Loucy (cell line): ENCODE measurements at regions not wholly inside any gene's neighbourhood (a gene's known extent, or its start where the extent isn't known, plus 50 kb on each side); places are given as distances from the start of the nearest gene placed in this dataset.
"Not testable (repeated sequence)": the region's sequence is repeated elsewhere in the genome, so short reads cannot be mapped to it uniquely, and the experiment has no call there.

Experiments used
- EZH2phosphoT487 ChIP-seq: fragments of 200-600 bp; IDR thresholded peaks from 2 replicates; pipeline ENCODE4 v1.6.1; 2018; ENCODE audit warnings: antibody characterized with exemption, mild to moderate bottlenecking, moderate library complexity, borderline replicate concordance
- TF ChIP-seq, protein P1 (sequence below): fragments of 200-600 bp; sonication (generic); conservative IDR thresholded peaks from 2 replicates; pipeline ENCODE4 v1.5.1; 2014; ENCODE audit warnings: mild to moderate bottlenecking, antibody characterized with exemption, low read length

DNA sequence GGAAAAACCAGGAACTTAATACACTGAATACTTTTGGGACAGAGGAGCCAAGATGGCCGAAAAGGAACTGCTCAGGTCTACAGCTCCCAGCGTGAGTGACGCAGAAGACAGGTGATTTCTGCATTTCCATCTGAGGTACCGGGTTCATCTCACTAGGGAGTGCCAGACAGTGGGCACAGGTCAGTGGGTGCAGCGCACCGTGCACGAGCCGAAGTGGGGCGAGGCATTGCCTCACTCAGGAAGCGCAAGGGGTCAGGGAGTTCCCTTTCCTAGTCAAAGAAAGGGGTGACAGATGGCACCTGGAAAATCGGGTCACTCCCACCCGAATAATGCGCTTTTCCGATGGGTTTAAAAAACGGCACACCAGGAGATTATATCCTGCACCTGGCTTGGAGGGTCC is 605.4 kb downstream of the DTWD2 start:
- TF ChIP-seq, protein P1, sequence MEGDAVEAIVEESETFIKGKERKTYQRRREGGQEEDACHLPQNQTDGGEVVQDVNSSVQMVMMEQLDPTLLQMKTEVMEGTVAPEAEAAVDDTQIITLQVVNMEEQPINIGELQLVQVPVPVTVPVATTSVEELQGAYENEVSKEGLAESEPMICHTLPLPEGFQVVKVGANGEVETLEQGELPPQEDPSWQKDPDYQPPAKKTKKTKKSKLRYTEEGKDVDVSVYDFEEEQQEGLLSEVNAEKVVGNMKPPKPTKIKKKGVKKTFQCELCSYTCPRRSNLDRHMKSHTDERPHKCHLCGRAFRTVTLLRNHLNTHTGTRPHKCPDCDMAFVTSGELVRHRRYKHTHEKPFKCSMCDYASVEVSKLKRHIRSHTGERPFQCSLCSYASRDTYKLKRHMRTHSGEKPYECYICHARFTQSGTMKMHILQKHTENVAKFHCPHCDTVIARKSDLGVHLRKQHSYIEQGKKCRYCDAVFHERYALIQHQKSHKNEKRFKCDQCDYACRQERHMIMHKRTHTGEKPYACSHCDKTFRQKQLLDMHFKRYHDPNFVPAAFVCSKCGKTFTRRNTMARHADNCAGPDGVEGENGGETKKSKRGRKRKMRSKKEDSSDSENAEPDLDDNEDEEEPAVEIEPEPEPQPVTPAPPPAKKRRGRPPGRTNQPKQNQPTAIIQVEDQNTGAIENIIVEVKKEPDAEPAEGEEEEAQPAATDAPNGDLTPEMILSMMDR: not testable (repeated sequence)
- TF ChIP-seq EZH2phosphoT487: not testable (repeated sequence)
